ENCODE measurements at regions not wholly inside any gene's neighbourhood (a gene's known extent, or its start where the extent isn't known, plus 50 kb on each side); places are given as distances from the start of the nearest gene placed in this dataset.
A peak's percentile ranks its signal among the peaks of the same experiment; 100 is the strongest.

DNA sequence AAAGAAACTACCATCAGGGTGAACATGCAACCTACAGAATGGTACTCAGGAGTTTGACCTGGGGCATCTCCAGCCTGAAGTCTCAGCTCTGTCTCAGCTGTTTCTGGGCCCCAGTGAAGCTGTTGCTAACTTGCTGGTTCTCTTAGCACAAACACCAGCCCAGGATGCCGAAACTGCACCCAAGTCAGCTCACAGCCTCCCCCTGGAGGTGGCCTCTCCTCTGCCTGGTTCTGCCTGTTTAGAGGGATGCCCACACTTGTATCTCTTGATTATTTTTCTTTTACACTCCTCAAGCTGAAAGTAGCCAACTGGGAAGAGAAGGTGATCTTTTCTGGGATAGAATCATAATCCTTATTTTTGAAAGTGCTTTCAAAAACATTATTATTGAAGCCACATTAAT, 289.0 kb upstream of the RASGRP1 start:
- Histone ChIP-seq H3K4me3 (no peak overlapping the region), H3K36me3 (no peaks in the 10 kb centered on the region), H3K4me1 (no peaks in the 10 kb centered on the region), H3K27ac (no peak overlapping the region), H3K27me3 (no peaks in the 10 kb centered on the region), H3K9me3 (no peaks in the 10 kb centered on the region)
- TF ChIP-seq POLR2AphosphoS5 (IDR thresholded peaks at IDR 0.05) (no peak), EP300 (IDR thresholded peaks at IDR 0.05) (no peak), POLR2A (IDR thresholded peaks at IDR 0.05) (no peak)
- TF ChIP-seq, protein P1, sequence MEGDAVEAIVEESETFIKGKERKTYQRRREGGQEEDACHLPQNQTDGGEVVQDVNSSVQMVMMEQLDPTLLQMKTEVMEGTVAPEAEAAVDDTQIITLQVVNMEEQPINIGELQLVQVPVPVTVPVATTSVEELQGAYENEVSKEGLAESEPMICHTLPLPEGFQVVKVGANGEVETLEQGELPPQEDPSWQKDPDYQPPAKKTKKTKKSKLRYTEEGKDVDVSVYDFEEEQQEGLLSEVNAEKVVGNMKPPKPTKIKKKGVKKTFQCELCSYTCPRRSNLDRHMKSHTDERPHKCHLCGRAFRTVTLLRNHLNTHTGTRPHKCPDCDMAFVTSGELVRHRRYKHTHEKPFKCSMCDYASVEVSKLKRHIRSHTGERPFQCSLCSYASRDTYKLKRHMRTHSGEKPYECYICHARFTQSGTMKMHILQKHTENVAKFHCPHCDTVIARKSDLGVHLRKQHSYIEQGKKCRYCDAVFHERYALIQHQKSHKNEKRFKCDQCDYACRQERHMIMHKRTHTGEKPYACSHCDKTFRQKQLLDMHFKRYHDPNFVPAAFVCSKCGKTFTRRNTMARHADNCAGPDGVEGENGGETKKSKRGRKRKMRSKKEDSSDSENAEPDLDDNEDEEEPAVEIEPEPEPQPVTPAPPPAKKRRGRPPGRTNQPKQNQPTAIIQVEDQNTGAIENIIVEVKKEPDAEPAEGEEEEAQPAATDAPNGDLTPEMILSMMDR (IDR thresholded peaks at IDR 0.05): peak in 1 of 6 experiments; percentile 10
- DNase-seq (no peak), ATAC-seq (ENCODE audit: low FRiP score in 2 of 2) (no peak)
- WGBS, 2 donors: 63 to 80% methylated on average over 1 of the region's 1 CpG

DNA sequence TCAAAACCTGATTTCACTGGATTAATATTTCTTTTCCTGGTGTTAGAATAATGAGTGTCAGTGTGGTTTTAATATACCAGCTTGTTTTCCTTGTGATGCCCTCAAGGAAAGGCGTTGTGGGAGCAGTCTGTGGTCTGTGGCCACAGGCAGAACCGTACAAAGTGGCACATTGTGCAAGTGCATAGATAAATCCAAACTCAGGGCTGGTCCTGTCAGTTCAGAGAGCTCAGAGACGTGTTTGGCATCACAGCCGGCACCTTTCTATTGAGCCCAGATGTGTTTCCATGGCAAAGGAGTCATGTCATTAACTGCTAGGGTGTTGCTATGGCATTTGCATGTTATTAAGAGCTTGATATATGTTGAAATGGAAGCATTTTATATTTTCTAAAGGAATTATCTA, 289.9 kb upstream of the RASGRP1 start:
- Histone ChIP-seq H3K27ac (no peak overlapping the region), H3K36me3 (no peaks in the 10 kb centered on the region), H3K4me3 (no peak overlapping the region), H3K4me1 (no peaks in the 10 kb centered on the region), H3K9me3 (no peaks in the 10 kb centered on the region), H3K27me3 (no peaks in the 10 kb centered on the region)
- DNase-seq (no peak), ATAC-seq (ENCODE audit: low FRiP score in 2 of 2) (no peak)
- 60 to 74% methylated on average over 4 of the region's 4 CpGs for WGBS, 2 donors
- TF ChIP-seq, protein P1 (IDR thresholded peaks at IDR 0.05): no peak
- TF ChIP-seq POLR2AphosphoS5 (IDR thresholded peaks at IDR 0.05) (no peak), EP300 (IDR thresholded peaks at IDR 0.05) (no peak), POLR2A (IDR thresholded peaks at IDR 0.05) (no peak)

DNA sequence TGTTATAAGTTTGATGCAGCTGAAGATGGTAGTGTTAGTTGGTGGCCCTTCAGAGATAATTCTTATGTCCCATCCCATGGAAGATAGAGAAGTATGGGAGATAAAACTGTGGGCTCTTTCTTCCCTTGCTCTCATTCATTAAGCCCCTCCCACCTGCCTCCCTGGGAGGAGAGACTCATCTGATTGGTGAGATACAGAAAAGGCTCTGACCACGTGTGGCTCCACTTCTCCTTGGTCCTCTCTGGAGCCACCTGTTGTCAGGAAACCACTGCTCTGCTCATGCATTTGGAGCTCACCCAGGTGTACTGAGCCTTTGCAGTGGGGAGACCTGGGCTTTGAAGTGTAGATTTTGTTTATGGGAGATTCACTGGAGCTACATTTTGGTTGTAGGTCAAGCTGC, 293.2 kb upstream of the RASGRP1 start:
- Histone ChIP-seq H3K27me3 (no peaks in the 10 kb centered on the region), H3K4me3 (no peak overlapping the region), H3K4me1 (peaks cover 0 to 3% (median 0%) of the 10 kb centered on the region in 4 donors), H3K27ac (no peak overlapping the region), H3K9me3 (no peaks in the 10 kb centered on the region), H3K36me3 (no peaks in the 10 kb centered on the region)
- ATAC-seq (ENCODE audit: low FRiP score in 2 of 2) (no peak), DNase-seq (no peak)
- 50 to 64% methylated on average over 1 of the region's 1 CpG for WGBS, 2 donors
- no peak for TF ChIP-seq EP300 (IDR thresholded peaks at IDR 0.05)
- no peak for TF ChIP-seq POLR2A (IDR thresholded peaks at IDR 0.05)
- TF ChIP-seq POLR2AphosphoS5 (IDR thresholded peaks at IDR 0.05): no peak
- TF ChIP-seq, protein P1 (IDR thresholded peaks at IDR 0.05): no peak

DNA sequence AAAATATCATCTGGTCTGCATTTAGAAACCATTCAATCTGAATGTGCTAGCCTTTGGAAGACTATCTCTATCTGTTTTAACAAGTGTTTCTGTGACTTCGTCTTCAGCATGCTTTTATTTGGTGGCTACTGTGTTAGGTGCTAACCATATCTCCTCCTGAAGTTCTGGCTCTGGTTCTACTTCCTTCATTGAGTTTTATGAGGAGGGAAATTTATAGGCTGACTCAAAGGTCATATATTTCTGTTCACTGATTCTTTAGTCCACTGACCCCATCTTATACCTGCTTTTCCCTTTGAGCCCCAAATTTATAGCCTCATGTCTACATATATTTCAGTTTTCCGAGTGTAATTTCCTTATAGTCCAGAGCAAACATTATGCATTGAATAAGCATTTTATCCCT, 295.0 kb upstream of the RASGRP1 start:
- WGBS, 2 donors: 92 to 96% methylated on average over 2 of the region's 2 CpGs
- TF ChIP-seq POLR2A (IDR thresholded peaks at IDR 0.05) (no peak), EP300 (IDR thresholded peaks at IDR 0.05) (no peak), POLR2AphosphoS5 (IDR thresholded peaks at IDR 0.05) (no peak)
- TF ChIP-seq, protein P1 (IDR thresholded peaks at IDR 0.05): no peak
- DNase-seq (no peak), ATAC-seq (ENCODE audit: low FRiP score in 2 of 2) (no peak)
- H3K36me3 ChIP-seq: no peaks in the 10 kb centered on the region
- H3K4me3 ChIP-seq: no peak overlapping the region
- no peak overlapping the region for H3K27ac ChIP-seq
- no peaks in the 10 kb centered on the region for H3K27me3 ChIP-seq
- peaks cover 0 to 3% (median 1%) of the 10 kb centered on the region in 4 donors for H3K4me1 ChIP-seq
- no peaks in the 10 kb centered on the region for H3K9me3 ChIP-seq

DNA sequence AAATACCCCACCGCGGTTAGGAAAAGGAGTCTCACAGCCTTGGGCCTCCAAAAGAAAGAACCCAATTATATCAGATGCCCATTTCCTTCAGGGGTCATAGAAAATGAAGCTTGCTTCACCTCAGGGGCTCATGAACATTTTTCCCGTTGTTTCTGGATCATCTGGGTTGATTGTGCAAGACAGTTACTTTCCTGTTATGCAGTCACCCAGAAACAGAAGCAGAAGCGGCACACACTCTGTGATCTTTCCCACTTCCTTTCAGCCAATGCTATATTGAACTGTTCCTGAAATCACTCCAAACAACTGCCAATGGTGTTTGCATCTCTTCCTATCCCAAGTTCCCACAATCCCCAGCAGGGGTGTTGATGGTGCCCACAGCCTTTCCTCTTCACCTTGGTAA, 295.6 kb upstream of the RASGRP1 start:
- no peak for ATAC-seq (ENCODE audit: low FRiP score in 2 of 2)
- Histone ChIP-seq H3K27me3 (no peaks in the 10 kb centered on the region), H3K4me1 (peaks cover 0 to 4% (median 1%) of the 10 kb centered on the region in 4 donors), H3K9me3 (no peaks in the 10 kb centered on the region), H3K4me3 (no peak overlapping the region), H3K27ac (no peak overlapping the region), H3K36me3 (no peaks in the 10 kb centered on the region)
- WGBS, 2 donors: 54 to 62% methylated on average over 4 of the region's 4 CpGs
- DNase-seq: no peak
- no peak for TF ChIP-seq POLR2A (IDR thresholded peaks at IDR 0.05)
- no peak for TF ChIP-seq EP300 (IDR thresholded peaks at IDR 0.05)
- no peak for TF ChIP-seq POLR2AphosphoS5 (IDR thresholded peaks at IDR 0.05)
- TF ChIP-seq, protein P1 (IDR thresholded peaks at IDR 0.05): no peak
